WERI-Rb-1 (cell line): ENCODE measurements at regions not wholly inside any gene's neighbourhood (a gene's known extent, or its start where the extent isn't known, plus 50 kb on each side); places are given as distances from the start of the nearest gene placed in this dataset.

Experiments used
- DNase-seq: peaks from one replicate; pipeline ENCODE4 v3.0.0-alpha.2; 2020
- H3K27ac ChIP-seq: fragments of 250-450 bp; sonication (Bioruptor Pico); 2 replicates; pipeline ENCODE4 v1.5.1; 2020; ENCODE audit warnings: mild to moderate bottlenecking, moderate library complexity
- H3K27me3 ChIP-seq: fragments of 250-450 bp; sonication (Bioruptor Pico); 2 replicates; pipeline ENCODE4 v1.5.1; 2021; ENCODE audit warnings: mild to moderate bottlenecking, low read depth, moderate library complexity; ENCODE audit not compliant: insufficient read depth, severe bottlenecking
- H3K36me3 ChIP-seq: fragments of 250-450 bp; sonication (Bioruptor Pico); 2 replicates; pipeline ENCODE4 v1.5.1; 2020; ENCODE audit warnings: mild to moderate bottlenecking, moderate library complexity
- H3K4me3 ChIP-seq: 2 replicates; pipeline ENCODE4 v1.5.1; 2011; ENCODE audit warnings: low read depth, mild to moderate bottlenecking, control low read depth, low read length
- H3K9me3 ChIP-seq: fragments of 250-450 bp; sonication (Bioruptor Pico); 2 replicates; pipeline ENCODE4 v1.5.1; 2021; ENCODE audit warnings: mild to moderate bottlenecking, moderate library complexity; ENCODE audit not compliant: severe bottlenecking
- CTCF ChIP-seq: IDR thresholded peaks from 2 replicates; pipeline ENCODE4 v1.5.1; 2011; ENCODE audit warnings: low read depth, mild to moderate bottlenecking, control low read depth, inconsistent platforms, low read length

GRCh38 chr6:44624226-44624625, 236.7 kb downstream of the CDC5L start:
- TF ChIP-seq CTCF: no peak

GRCh38 chr6:44624936-44625573, 237.5 kb downstream of the CDC5L start:
- no peak overlapping the region for H3K27ac ChIP-seq
- no peak overlapping the region for H3K4me3 ChIP-seq
- no peak for DNase-seq
- H3K9me3 ChIP-seq: no peaks in the 10 kb centered on the region
- no peaks in the 10 kb centered on the region for H3K27me3 ChIP-seq
- no peak for TF ChIP-seq CTCF
- no peaks in the 10 kb centered on the region for H3K36me3 ChIP-seq

More at GRCh38 chr6:44624226-44624625, 236.7 kb downstream of the CDC5L start:
- Histone ChIP-seq H3K36me3 (no peaks in the 10 kb centered on the region), H3K27me3 (no peaks in the 10 kb centered on the region), H3K4me3 (no peak overlapping the region), H3K27ac (no peak overlapping the region), H3K9me3 (no peaks in the 10 kb centered on the region)
- no peak for DNase-seq

- no peak for TF ChIP-seq CTCF
- Histone ChIP-seq H3K27ac (no peak overlapping the region), H3K9me3 (no peaks in the 10 kb centered on the region), H3K4me3 (no peak overlapping the region), H3K36me3 (no peaks in the 10 kb centered on the region), H3K27me3 (no peaks in the 10 kb centered on the region)
- DNase-seq: no peak
Measured at GRCh38 chr6:44625996-44626395, 238.5 kb downstream of the CDC5L start.

- no peak for TF ChIP-seq CTCF
- no peaks in the 10 kb centered on the region for H3K9me3 ChIP-seq
- no peaks in the 10 kb centered on the region for H3K36me3 ChIP-seq
- no peak for DNase-seq
- no peak overlapping the region for H3K4me3 ChIP-seq
- no peak overlapping the region for H3K27ac ChIP-seq
- H3K27me3 ChIP-seq: no peaks in the 10 kb centered on the region
Measured at GRCh38 chr6:44626616-44627015, 239.1 kb downstream of the CDC5L start.

GRCh38 chr6:44627091-44627882, 239.8 kb downstream of the CDC5L start:
- Histone ChIP-seq H3K4me3 (no peak overlapping the region), H3K27me3 (no peaks in the 10 kb centered on the region), H3K36me3 (no peaks in the 10 kb centered on the region), H3K27ac (no peak overlapping the region), H3K9me3 (no peaks in the 10 kb centered on the region)
- DNase-seq: no peak
- TF ChIP-seq CTCF: 0 out of 2 replicates have a peak, but pooled peaks have one; percentile 2
